MV-4-11 (cell line): ENCODE measurements at regions not wholly inside any gene's neighbourhood (a gene's known extent, or its start where the extent isn't known, plus 50 kb on each side); places are given as distances from the start of the nearest gene placed in this dataset.
A peak's percentile ranks its signal among the peaks of the same experiment; 100 is the strongest.

ENCODE experiments used
- DNase-seq: peaks from one replicate; lab custom pipeline; 2025; lab: John Stamatoyannopoulos, UW

- no peak for DNase-seq
Measured at GRCh38 chr7:41795276-41795833, 92.5 kb upstream of the INHBA start.

DNA sequence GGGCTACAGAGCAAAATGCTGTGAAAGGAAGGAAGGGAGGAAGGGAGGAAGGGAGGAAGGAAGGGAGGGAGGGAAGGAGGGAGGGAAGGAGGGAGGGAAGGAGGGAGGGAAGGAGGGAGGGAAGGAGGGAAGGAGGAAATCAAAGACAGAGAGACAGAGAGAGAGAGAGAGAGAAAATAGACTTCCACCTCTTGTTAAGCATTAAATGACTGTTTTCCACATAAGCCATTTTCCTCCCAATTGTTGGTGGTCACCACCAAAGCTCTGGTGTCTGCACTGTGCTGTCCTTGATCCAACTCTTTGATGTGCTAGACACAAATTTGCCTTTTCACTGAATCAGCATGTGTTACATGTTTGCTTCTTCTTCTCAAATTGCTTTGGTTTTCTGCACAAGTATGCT, 90.7 kb upstream of the INHBA start:
- no peak for DNase-seq

DNA sequence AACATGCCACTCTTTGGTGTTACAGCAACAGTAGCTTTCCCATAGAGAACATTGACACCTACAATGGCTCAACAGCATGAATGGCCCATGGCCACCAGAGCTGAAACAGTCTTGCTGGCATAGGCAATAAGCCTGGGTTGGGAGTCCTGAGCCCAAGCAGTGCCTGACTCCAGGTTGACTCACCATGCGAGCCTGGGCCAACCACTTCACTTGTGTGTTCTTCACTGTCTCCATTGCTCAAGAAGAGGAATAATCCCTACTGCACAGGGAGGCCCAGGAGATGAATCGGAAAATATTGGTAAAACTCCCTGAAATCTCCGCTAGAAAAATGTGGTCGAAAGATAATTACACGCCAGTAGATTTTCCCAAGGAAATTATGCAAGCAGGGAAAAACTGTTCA, 89.2 kb upstream of the INHBA start:
- DNase-seq: no peak

- peak; percentile 28 for DNase-seq
Measured at GRCh38 chr7:41788556-41788955, 85.7 kb upstream of the INHBA start.

DNA sequence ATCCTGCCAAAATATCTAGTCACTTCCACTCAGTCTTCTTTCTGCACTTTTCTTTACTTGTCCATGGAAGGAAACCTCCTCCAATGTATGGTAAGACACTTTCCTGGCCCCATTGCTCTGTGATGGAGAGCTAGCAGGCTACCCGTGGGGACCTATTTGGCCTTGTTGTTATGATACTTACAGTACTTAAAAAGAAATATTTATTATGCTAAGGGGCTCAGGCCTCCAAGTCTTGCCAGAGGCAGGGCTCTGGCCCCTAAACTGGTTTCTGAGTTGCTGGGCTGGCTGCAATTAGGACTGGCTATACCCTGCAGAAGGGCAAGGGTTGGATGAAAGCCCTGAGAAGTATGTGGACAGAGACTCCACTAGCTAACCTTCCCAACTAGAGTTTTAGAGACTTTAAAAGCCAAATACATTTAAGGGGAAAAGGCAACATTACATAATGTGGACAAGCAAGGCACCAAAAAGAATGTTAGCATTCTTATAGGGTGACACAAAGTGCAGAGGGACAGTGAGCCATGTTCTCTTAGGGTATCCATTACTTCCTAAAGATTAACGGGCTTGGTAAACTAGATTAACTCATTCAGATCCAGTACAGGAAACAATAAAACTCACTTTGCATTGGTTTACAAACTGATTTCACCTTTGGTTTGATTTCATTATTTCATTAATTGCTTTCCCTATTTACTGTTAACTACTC, 84.9 kb upstream of the INHBA start:
- DNase-seq: no peak

DNA sequence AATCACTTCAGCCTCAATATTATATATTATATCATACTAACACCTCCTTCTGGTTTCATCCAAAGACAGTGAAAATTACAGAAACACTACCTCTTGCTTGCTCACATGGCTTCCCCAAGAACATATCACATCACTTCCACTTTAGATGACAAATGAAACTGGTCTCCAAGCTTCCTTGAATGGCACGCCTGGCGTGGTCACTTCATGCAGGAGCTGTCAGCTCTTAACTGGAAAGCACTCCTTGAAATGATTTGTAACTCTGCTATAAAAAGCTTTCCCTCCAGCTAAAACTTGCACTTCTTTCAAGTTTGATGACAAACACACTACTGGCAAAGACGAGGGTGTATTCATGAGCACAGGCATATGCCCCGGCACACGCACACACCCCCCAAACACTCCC, 84.1 kb upstream of the INHBA start:
- peak; percentile 76 for DNase-seq

- DNase-seq: no peak
Measured at GRCh38 chr7:41786404-41786803, 83.5 kb upstream of the INHBA start.

GRCh38 chr7:41785840-41786239, 83.0 kb upstream of the INHBA start:
- no peak for DNase-seq

DNA sequence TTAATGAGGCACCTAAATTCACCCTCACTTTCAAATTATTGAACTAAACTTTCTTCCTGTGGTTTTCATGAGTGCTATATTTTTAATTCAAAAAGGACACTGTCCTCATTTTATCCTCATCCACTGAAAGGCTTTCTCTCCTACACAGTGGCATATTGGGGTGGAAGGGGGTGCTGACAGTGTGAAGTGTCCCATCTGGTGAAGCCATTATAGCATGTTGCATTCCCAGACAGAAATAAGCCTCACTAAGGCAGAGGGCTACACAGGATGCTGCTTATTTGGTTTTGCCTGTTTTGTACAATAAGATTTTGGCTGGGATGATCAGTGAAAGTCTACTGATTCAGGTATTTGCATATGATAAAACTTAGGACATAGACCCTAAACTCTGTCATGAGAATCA, 82.4 kb upstream of the INHBA start:
- DNase-seq: no peak

DNA sequence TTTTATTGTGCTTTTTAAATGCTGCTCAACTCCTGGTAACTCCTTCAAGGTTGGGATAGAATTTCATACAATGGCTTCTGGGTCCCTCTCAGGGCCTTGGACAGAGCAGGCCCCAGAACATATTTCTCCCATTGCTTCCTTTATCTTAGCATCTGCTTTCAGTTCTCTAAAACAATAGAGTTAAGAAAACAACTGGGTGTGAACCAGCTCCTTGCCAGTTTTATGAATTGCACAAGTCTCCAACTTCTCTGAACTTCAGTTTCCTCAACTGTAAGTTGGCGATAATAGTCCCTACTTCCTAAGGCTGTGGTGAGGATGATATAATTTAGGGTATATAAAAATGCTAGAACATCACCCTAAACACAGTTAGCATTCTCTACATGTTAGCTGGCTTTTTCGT, 77.0 kb upstream of the INHBA start:
- peak; percentile 99 for DNase-seq

GRCh38 chr7:41777894-41778596, 75.2 kb upstream of the INHBA start:
- peak; percentile 99 for DNase-seq

- no peak for DNase-seq
Measured at GRCh38 chr7:41774966-41775365, 72.1 kb upstream of the INHBA start.

- DNase-seq: no peak
Measured at GRCh38 chr7:41773756-41774155, 70.9 kb upstream of the INHBA start.

DNA sequence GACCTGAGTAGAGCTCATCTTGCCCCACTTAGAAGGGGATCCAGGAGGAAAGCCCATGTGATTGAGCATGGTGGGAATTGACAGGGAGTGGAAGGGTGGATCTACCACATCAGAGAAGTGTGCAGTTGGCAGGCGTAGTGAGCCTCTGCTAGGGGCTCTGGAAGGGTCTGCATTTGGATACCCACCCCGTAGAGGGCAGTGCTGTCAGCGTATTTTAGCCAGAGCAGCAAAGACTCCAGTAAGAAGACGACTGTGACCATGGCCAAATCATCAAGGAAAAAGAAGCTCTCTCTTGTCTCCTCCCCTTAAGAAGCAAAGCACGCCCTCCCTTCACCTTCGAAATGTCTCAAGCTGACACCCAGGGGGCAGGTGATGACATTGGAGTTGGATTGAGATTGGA, 68.8 kb upstream of the INHBA start:
- no peak for DNase-seq

DNA sequence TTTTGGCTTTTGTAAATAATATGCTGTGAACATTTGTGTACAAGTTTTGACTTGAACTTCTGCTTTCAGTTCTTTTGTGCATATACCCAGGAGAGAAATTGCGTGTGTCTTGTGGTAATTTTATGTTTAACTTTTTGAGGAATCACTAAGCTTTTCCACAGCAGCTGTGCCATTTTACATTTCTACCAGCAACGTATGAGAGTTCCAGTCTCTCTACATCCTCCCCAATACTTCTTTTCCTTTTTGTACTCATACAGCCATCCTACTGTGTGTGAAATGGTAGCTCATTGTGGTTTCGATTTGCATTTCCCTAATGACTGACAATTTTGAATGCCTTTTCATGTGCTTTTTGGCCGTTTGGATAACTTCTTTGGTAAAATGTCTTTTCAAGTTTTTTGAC, 66.3 kb upstream of the INHBA start:
- DNase-seq: peak; percentile 80

DNA sequence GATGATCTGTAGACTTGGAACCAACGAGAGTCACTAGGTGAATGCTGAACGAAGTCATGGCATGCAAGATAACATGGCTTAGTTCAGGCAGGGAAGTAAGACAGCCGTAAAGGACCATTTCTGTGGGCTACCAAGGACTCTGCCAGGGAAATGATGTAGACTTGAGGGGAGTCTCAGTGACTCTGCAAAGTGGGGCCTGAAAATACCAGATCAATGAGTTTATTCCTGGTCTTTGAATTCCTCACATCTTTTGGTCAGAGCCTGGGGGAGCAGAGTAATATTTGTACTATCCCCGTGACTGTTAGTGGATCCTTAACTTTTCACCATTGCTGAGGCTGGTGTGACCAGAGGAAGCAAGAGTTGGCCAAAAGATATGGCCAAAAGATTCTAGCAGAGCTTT, 60.7 kb upstream of the INHBA start:
- DNase-seq: no peak

DNA sequence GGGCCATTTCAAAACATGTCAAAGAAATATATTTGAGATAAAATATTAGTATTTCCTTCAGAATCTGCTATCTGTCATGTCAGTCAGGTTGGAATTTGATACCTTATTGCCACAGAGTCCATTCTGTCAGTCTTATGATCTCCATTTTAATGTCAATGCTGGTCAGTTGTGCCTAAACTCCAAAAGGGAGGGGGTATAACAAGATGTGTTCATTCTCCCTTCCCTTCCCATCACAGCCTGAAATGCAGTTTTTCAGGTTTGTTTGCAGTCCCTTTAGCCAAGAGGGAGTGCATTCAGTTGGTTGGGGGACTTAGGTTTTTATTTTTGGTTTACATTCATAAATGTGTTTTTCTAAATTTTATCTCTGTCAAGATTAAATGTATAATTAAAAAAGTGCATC, 59.8 kb upstream of the INHBA start:
- no peak for DNase-seq

DNA sequence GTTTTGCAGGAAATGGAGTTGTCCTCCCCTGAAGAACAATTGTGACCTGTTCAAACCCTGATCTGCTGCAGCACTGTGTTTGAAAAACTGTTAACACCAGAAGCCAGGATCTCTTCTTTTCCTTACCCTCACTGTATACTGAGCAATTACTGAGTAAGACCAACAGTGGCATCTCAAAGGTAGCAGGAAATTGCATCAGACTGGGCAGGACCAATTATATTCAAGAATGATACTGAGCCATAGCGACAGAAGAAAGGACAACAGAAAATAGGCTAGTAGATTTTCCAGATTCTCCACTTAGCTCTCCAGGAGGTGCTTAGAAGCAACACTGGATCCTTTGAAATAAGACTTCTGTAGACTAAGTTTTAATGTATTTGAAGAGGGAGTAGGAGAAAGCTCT, 57.4 kb upstream of the INHBA start:
- DNase-seq: no peak

DNA sequence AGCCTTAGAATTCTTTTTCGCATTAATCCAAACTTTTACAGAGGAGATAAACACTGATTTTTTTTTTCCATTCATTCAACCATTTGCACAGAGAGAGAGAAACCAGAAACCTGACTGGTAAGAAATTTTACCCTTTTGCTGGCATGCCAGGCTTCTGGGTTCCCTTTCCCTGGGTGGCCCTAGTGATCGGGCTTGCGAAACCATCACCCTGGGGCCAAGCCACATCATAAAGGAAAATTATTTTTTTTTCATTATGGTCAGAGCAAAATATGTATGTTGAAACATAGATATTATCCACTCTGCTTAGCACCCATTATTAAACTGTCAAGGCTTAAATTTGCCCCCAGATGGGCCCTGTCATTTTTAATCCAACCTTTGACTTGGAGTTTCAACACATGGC, 55.4 kb upstream of the INHBA start:
- DNase-seq: peak; percentile 67

- DNase-seq: no peak
Measured at GRCh38 chr7:41756650-41757182, 53.8 kb upstream of the INHBA start.

DNA sequence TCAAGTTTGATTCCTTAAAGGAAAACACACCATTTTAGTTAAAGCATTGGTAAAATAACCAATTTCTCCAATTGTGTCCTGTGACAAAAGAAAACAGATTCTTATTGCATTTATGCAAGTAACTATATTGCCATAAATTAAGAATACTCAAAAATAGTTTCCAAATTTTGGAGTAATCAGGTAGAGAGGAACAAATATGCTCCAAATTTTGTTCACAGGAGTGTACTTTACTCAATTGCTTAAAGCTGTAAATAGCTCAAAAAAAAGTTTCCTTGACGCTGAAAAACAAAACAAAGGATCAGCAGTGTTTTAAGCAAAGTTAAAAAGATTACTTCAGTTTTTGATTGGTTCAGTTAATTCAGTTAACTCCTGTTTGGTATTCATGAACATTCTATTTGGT, 52.2 kb upstream of the INHBA start:
- peak; percentile 47 for DNase-seq

DNA sequence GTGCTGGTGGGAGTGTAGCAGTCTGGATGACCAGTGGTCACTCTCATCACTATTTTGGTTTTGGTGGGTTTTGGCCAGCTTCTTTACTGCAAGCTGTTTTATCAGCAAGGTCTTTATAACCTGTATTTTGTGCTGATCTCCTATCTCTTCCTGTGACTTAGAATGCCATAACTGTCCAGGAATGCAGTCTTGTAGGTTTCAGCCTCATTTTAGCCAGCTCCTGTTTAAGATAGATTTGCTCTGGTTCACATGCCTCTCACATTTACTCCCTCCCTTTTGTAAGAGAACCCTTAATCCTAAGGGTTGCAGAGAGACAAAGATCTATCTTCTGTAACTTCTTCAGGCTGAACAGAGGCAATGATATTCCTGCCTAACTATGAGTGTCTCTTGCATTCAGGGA, 51.2 kb upstream of the INHBA start:
- DNase-seq: no peak
